SU-DHL-6 (cell line): ENCODE measurements at regions not wholly inside any gene's neighbourhood (a gene's known extent, or its start where the extent isn't known, plus 50 kb on each side); places are given as distances from the start of the nearest gene placed in this dataset.

Experiments
- CTCF ChIP-seq: fragments of 200-600 bp; sonication (generic); IDR thresholded peaks from one replicate; pipeline ENCODE4 v1.5.1; 2017; ENCODE audit warnings: antibody characterized with exemption, mild to moderate bottlenecking, low read length, moderate library complexity; ENCODE audit not compliant: insufficient read depth, poor library complexity, severe bottlenecking
- EZH2phosphoT487 ChIP-seq: fragments of 200-600 bp; sonication (generic), shearing (Covaris generic); conservative IDR thresholded peaks from 2 replicates; pipeline ENCODE4 v1.6.1; 2018; ENCODE audit warnings: mild to moderate bottlenecking, antibody characterized with exemption, low read length, moderate library complexity, mixed read lengths

GRCh38 chr5:20215257-20215656 is 227.3 kb upstream of the CDH18 start:
- TF ChIP-seq CTCF (no peak), EZH2phosphoT487 (no peak)
